HuH-7.5 (cell line): ENCODE measurements at regions not wholly inside any gene's neighbourhood (a gene's known extent, or its start where the extent isn't known, plus 50 kb on each side); places are given as distances from the start of the nearest gene placed in this dataset.
"Not testable (repeated sequence)": the region's sequence is repeated elsewhere in the genome, so short reads cannot be mapped to it uniquely, and the experiment has no call there.

Experiments used
- DNase-seq: peaks from one replicate; pipeline ENCODE4 v3.0.0; 2011; ENCODE audit warnings: low spot score

DNA sequence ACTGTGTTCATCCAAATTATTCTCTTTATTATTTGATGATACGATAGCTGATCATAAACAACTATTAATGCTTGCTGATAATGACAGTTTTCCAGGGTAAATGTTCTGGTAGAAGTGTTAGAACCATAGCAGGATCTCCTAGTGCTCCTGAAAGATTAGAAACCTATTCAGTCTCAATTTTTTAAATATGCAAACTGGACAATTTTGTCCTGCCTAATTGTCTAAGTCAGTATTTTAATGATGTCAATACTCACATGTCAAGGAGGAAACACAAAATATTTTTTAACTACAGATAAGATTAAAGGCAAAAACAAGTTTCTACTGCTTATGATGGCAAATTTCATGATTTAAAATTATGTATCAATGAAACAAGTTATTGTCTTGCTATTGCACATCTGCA, 233.9 kb downstream of the RFPL4B start:
- no peak for DNase-seq

DNA sequence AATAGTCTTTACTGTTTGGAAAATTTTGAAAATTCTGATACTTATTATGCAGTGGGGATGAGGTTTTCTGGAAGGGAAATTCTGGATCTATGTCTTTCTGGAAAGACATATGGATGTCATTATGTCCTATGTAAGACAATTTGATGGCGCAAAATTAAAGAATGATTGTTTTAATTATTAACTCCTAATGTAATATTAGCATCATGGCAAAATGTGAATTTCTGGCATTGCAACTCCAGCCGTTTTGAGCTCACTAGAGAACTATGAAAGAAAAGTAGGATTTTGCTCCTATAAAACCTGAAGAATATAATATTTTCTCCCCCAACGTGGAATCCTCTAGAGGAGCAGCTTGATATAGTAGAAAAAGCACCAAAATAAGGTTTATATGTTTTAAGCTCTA, 243.2 kb downstream of the RFPL4B start:
- DNase-seq = no peak

DNA sequence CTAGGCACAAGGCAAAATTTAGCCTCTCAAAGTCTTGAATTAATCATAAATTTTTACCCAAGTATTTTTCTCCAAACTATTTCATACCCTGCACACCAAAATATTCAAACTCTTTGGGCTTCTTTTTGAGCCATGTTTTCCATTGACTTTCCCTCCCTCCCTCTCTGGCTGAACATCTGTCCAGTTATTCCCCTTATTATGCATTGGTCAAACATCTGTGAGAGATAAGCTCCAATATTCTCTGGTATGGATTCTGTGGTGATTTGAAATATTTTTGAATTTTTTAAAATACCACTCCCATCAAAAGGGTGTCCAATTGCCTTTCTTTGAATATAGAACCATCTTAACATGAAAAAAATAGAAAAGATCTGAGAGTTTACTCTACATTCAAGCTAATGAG, 244.2 kb downstream of the RFPL4B start:
- no peak for DNase-seq

DNA sequence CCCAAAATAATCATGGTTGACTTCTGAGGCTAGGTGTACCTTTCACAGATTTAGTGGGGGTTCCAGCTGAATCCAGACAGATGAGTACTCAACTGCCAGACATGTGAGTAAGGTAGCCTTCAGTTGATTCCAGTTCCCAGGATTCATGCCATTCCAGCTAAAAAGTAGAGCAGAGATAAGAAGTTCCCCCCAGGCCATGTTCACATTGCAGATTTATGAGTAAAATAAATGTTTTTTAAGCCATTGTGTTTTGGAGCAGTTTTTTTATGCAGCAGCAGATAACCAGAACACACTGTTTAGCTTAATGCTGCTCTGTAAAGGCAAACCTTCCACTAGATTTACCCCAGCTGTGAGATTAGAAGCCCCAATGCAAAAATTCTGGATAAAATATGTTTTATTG, 245.0 kb downstream of the RFPL4B start:
- no peak for DNase-seq

DNA sequence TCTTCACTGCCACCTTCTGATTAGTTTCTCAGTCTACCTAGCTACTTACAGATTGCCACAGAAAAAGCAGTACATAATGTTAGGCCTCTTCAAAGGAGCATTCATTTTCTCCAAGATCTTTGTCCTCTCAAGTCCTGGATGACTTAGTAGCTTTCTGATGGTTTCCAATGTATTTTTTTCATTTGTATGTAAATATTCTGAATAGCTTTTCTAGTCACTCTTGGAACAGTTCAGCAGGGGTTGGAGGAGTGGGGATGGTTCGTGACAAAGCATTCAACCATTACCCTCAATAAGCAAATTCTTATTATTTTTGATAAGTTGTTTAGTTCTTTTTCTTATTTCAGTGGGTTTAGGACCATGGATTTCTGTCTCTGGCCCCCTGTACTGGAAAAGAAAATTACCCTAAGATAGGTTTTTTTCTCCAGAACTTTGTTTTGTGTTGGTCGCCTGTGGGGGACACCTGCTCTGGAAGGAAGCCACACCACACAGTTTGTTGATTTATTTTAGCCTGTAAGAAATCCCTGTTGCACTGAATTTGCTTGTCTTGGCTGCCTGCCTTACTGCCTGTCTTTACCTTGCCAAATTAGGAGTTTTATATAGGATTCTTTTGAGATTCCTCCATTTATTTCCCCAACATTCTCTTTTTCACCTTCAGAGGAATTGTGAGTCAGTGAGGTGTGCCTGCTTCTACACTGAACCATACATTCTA, 247.9 kb downstream of the RFPL4B start:
- no peak for DNase-seq

DNA sequence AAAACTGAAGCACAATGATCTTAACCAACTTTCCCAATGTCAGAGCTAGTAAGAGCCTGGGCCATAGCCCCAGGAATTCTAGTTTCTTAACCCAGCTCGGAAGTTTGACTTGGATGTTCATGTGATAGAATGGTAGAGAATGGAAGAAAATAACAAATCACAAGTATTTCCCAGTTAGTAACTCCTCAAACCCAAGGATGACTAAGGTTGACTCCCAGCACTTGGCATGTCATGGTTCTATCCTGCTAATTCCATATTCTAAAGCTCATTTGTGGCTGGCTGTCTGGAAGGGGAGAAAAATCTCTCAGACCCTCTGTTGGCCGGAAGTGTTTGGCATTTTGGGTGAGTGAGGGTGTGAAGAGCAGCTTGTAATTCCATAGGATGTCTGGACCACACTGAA, 248.7 kb downstream of the RFPL4B start:
- DNase-seq = no peak

DNA sequence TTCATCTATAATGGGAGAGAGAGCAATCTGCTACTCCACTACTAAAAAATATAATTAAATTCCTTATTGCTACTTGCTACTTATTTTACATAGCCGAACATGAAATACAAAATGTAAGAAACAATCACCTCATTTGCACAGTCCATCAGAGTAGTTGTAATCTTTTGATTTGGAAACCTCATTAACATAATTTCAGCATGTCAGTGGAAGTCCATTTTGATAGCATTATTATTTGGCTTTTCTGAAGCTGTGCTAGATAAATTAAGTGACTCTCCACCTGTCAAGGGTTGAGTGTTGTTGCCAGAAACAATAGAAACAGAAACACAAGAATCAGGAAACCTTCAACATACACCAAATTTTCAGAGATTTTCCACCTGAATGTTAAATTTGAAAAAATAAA, 250.0 kb downstream of the RFPL4B start:
- no peak for DNase-seq

DNA sequence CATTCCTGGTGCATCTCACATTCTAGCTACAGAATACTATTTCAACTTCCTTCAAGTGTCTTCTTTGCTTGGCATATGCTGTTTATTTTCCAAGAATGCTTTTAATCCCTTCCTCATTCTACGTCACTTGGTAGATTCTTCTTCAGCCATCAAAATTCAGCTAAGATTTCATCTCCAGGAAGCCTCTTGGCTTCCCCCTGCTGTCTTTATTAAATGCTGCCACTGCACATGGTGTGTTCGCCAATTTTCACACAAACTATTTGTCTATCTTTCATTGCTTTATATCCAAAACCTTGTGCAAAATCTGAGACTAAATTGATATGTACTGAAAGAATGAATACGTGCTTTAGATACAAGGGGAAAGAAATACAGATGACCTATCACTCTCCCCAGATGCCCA, 253.0 kb downstream of the RFPL4B start:
- no peak for DNase-seq

DNA sequence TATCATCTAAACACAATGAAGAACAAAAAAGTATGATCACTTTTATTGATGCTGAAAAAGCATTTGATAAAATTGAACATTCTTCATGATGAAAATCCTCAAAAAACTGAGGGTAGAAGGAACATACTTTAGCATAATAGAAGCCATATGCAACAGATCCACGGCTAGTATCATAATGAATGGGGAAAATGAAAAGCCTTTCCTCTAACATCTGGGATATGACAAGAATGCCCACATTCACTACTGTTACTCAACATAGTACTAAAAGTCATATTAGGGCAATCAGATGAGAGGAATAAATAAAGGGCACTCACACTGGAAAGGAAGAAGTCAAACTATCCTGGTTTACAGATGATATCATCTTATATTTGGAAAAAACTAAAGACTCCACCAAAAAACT, 256.6 kb downstream of the RFPL4B start:
- DNase-seq = no peak

DNA sequence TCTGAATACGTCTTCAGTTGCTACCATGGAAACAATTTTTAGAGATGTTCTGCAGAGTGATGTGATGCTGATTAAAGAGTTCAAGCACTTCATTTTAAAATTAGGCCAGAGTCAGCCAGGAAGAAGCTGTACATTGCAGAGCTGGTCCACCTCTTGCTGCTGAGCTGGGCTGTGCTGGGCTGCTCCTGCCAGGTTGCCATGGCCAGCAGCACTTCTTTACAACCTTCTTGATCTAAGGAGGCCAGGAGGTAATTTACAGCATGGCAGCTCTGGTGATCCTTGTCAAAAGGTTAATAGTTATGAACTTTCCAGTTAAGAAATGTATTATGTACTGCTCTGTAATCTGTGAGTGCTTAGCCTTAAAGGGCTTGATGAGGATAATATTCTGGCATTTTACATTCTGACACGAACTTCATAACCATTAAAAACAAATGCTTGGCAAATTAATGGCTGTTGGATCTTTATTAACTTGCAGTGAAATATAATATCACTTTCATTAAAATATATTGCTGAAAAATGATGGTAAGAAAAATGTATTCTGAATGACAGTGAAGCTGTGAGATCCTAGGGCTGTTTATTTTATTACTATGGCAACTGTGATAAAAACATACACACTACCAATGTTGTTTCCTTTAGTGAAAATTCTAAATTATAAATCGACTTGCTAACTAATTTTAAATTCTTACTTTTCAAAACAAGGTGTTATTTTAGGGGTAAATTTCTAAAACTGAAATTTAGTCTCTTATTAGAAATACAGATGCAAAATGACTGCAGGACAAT, 259.7 kb downstream of the RFPL4B start:
- DNase-seq = no peak

DNA sequence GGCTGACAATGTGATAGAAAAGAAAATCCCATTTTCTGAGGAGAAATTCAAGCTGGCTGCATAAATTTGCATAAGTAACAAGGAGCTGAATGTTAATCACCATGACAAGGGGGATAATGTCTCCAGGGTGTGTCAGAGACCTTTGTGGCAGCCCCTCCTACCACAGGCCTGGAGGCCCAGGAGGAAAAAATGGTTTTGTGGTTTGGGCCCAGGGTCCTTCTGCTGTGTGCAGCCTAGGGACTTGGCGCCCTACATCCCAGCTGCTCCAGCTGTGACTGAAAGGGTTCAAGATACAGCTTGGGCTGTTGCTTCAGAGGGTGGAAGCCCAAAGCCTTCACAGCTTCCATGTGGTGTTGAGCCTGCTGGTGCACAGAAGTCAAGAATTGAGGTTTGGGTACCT, 261.8 kb downstream of the RFPL4B start:
- DNase-seq = not testable (repeated sequence)

DNA sequence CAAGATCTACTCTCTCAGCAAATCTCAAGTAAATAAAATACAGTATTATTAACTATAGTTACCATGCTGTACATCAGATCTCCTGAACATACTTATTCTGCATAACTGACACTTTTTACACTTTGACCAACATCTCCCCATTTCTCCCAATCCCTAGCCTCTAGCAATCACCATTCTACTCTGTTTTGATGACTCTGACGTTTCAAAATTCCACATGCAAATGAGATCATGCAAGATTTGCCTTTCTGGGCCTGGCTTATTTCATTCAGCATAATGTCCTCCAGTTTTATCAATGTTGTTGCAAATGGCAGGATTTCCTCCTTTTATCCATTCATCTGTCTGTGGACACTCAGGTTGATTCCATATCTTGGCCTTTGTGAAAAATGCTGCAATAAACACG, 266.3 kb downstream of the RFPL4B start:
- no peak for DNase-seq

DNA sequence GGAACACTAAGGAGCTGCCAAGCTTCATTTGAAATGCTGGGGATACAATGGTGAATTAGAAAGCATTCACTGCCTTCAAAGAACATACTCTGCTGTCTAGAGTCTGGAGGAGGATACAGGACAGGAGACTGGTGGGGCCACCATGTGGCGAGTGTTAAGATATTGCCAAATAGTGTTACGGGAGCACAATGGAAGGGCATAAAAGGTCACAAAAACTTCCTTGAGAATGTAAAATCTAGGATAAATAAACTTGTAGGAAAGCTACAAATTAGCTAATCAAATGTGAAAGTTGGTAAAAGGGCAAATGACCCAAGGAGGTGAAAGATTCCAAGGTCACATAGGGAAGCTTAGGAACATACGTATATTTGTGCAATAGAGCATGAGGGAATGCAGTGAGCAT, 271.7 kb downstream of the RFPL4B start:
- DNase-seq = no peak

DNA sequence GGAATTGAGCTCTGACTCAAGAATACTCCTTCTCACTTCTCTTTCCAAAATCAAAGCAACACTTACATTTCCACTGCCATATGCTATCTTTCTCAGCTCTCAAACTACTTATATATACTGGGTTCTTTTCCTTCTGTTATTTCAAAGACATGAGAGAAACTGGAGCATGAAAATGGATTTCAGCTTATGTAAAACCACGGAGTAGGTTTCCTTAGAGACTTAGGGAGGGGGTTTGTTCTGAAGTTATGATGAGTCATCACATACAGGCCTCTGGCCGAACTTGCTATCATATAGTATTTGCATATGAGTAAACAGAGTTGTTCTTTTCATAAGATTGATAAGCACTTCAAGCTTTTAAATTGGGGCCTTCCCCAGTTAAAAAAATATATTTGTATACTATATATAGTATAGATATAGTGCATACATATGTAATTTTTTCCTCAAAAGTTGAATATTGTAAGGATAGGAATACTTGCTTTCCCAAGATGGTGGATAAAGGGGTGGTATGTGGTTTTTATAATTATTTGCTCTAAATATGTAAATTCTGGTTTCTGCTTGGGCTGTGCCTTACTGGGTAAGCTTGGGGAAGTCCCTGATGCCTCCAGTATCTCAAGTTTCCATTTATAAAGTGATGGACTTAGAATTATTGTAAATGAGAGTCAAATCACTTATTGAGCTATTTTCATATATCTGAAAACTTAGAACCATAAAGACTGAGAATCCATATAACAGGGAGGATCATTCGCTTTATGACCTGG, 273.9 kb downstream of the RFPL4B start:
- DNase-seq = no peak

DNA sequence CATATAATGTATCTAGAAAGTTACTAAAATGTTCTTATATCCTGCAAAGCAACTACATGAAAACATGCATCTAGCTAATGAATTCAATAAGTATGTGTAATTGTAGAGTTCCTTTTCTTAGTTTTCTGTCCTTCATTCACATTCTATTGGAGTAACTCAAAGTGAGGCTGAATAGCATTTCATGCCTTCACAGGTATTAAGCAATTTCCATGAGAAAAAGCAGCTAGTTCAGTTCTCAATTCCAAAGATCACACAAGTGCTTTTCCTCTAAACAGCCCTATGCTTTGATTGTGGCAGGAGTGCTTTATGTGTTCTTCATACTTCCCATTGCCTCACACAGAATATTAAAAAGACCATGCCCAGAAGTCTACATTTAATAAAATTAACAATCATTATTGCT, 274.9 kb downstream of the RFPL4B start:
- DNase-seq = no peak

DNA sequence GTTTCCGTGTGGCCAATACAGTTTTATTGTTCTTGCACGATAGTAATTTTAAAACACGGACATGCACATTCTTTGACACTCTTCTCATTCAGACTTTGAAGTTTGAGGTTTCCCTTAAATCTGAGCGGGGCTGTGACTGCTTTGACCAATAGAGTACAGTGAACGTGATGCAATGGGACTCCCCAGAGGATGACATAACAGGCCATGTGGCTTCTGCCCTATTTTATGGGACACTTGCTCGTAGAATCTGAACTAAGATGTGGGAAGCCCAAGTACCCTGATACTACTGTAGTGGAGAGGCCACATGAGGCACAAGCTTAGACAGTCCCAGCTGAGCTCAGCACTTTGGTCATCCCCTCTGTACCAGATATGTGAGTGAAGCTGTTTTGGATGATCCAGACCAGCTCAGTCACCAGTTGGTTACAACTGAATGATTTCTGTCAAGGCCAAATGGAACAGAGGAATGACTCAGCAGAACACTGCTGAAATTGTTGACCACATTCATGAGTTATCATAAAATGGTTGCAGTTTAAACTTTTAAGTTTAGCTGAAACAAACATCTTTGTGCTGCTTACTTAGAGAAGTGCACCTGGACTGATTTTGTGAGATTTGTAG, 279.4 kb downstream of the RFPL4B start:
- DNase-seq = no peak

DNA sequence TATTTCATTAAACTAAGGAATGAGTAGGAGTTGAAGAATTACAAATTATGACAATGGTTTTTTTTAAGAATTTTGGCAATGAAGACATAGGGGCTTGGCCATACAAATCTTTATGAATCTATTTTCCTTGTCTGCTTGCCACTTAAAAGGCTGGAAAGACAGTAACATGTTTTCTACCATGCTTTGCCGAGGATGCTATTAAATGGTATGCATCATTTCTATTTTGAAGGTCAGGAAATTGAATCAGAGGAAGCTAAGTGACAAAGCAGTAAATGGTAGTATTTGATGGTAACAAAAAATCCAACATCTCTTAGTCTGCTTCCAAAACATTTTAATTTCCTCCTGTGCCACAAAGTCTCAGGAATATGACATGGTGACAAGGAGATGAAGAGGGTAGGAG, 287.2 kb downstream of the RFPL4B start:
- no peak for DNase-seq

DNA sequence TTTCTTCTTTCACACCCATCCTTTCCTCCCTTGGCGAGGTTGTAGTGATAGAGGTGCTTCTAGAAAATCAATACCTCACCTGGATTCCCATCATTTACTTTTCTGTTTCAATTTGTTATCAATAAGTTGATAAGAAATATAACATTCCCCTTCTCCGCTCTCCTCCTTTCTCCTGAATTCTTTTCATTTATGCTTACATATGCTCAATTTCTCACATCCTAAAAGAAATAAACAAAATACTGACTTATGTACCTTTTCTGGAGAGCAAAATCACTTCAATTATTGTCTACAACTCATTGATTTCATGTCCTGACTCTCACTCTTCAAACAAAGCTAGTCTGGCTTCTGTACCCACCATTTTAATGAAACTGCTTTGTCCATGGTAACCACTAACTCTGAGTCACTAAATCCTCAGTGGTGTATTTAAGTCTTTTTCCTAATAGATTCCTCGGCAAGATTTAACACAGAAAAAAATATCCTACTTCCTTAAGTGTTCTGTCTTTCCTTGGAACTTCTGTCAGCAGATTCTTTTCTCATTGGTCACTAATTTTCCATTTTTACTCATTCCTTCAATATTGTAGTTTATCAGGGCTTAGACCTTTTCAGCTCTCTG, 289.6 kb downstream of the RFPL4B start:
- no peak for DNase-seq

DNA sequence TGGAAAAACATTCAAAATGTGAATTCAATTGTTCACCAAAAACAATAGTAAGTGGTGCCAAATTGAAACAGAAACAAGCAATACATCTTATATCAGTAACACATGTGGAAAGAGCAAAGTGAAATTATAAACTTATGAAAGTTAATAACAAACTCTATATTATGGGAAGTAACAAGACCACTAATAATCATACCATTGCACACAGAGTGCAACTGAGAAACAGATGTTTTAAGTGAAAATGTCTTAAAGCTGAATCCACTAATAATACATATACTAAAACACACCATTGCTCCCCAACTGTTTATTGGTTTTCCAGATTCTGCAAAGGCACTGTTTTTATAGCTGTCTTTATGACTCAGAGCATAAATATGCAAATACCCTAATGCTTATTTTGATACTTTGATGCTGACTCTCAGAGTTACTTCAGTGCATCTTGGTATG, 292.3 kb downstream of the RFPL4B start:
- no peak for DNase-seq

DNA sequence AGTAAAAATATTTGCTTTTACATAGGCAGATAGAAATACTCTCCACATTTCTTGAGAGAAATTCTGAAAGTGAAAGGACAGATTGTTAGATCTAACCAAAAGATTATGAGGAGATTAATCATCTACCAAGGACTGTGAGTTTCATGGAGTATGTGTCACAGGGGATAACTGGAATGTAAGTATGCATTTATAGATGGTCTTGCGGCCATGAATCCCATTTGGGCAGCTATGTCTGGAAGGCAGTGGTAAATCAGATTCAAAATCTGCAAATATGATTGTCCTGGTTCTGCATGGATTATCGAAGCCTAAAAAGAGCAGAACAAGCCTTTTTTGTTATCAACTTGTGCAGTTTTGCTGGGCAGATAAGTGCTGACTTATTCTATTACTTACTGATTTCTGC, 293.8 kb downstream of the RFPL4B start:
- DNase-seq = no peak

DNA sequence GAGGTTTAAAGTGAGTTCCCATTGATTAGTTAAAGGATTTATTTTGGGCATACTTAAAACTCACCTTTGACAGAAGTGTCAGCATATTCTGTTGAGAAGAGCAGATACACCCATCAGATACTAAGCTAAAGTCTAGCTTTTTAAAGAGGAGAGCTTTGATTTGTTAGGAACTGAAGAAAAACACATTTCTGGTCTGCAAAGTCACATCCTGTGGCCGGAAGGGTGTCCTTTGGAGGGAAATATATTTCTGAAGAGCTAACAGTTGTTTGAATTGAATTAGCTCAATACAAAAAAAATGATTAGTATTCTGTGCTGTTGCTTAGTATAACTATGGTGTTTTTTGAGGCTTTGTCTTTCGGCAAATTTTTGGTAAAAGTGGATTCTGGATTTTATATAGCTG, 302.7 kb downstream of the RFPL4B start:
- DNase-seq = no peak

DNA sequence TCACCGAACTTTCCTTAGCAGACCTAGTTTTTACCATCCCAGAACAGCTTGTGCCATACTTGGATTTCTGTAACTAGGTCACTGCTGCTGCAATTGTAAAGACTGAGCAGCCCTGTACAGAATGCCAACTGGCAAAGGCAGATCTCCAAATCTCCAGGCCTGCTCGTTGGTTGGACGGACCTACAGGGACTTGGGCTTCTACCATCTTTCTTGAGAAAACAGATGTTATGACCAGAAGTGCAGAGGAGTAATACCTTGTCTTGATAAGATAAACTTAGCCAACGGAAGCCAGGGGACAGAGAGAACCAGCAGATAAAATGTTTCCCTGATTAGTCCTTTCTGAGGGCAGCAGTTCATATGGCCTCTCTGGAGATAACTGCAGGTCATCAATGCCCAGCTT, 304.1 kb downstream of the RFPL4B start:
- no peak for DNase-seq
